ENCODE measurements at regions not wholly inside any gene's neighbourhood (a gene's known extent, or its start where the extent isn't known, plus 50 kb on each side); places are given as distances from the start of the nearest gene placed in this dataset.

- Histone ChIP-seq H3K36me3 (no peaks in the 10 kb centered on the region), H3K27me3 (no peaks in the 10 kb centered on the region), H3K4me3 (no peak overlapping the region), H3K4me1 (no peaks in the 10 kb centered on the region), H3K9me3 (no peaks in the 10 kb centered on the region), H3K27ac (no peak overlapping the region)
- no peak for DNase-seq
- TF ChIP-seq CTCF (IDR thresholded peaks at IDR 0.05) (no peak), POLR2A (IDR thresholded peaks at IDR 0.05) (no peak), EP300 (IDR thresholded peaks at IDR 0.05; ENCODE audit: low read depth) (no peak), POLR2AphosphoS5 (IDR thresholded peaks at IDR 0.05) (no peak)
- in situ Hi-C loops (cut with MboI; ENCODE audit: low pct_ligation_motif_present in 1 of 4, low pct_unique_long_range_greater_than_20kb in 1 of 4, low sequenced_read_pairs in 3 of 4) (no loop called here), intact Hi-C loops (cut with DNase I; ENCODE audit: low total_unique reads) (no loop called here)
- 88% methylated on average over 5 of the region's 5 CpGs; no CpG with 5 or more reads in 1 of the 2 donors for WGBS, 2 donors (ENCODE audit: low coverage in 1 of 2)
Observed at GRCh38 chr2:201952187-201952586, 81.5 kb upstream of the FZD7 start.

GRCh38 chr2:201953396-201953795, 80.3 kb upstream of the FZD7 start:
- Histone ChIP-seq H3K36me3 (no peaks in the 10 kb centered on the region), H3K4me3 (no peak overlapping the region), H3K27ac (no peak overlapping the region), H3K4me1 (no peaks in the 10 kb centered on the region), H3K27me3 (no peaks in the 10 kb centered on the region), H3K9me3 (no peaks in the 10 kb centered on the region)
- intact Hi-C loops (cut with DNase I; ENCODE audit: low total_unique reads) (no loop called here), in situ Hi-C loops (cut with MboI; ENCODE audit: low pct_ligation_motif_present in 1 of 4, low pct_unique_long_range_greater_than_20kb in 1 of 4, low sequenced_read_pairs in 3 of 4) (no loop called here)
- DNase-seq: no peak
- WGBS, 2 donors (ENCODE audit: low coverage in 1 of 2): 81 to 89% methylated on average over 3 to 4 of the region's 4 CpGs
- no peak for TF ChIP-seq EP300 (IDR thresholded peaks at IDR 0.05; ENCODE audit: low read depth)
- TF ChIP-seq POLR2AphosphoS5 (IDR thresholded peaks at IDR 0.05): no peak
- no peak for TF ChIP-seq POLR2A (IDR thresholded peaks at IDR 0.05)
- no peak for TF ChIP-seq CTCF (IDR thresholded peaks at IDR 0.05)

- H3K9me3 ChIP-seq: no peaks in the 10 kb centered on the region
- no peak overlapping the region for H3K27ac ChIP-seq
- DNase-seq: no peak
- intact Hi-C loops (cut with DNase I; ENCODE audit: low total_unique reads) (no loop called here), in situ Hi-C loops (cut with MboI; ENCODE audit: low pct_ligation_motif_present in 1 of 4, low pct_unique_long_range_greater_than_20kb in 1 of 4, low sequenced_read_pairs in 3 of 4) (no loop called here)
- H3K4me3 ChIP-seq: no peak overlapping the region
- H3K36me3 ChIP-seq: no peaks in the 10 kb centered on the region
- WGBS, 2 donors (ENCODE audit: low coverage in 1 of 2): 53% methylated on average over 4 of the region's 4 CpGs; no CpG with 5 or more reads in 1 of the 2 donors
- H3K27me3 ChIP-seq: no peaks in the 10 kb centered on the region
- no peaks in the 10 kb centered on the region for H3K4me1 ChIP-seq
- TF ChIP-seq POLR2AphosphoS5 (IDR thresholded peaks at IDR 0.05): no peak
- TF ChIP-seq POLR2A (IDR thresholded peaks at IDR 0.05): no peak
- TF ChIP-seq EP300 (IDR thresholded peaks at IDR 0.05; ENCODE audit: low read depth): no peak
- TF ChIP-seq CTCF (IDR thresholded peaks at IDR 0.05): no peak
Observed at GRCh38 chr2:201953880-201954279, 79.8 kb upstream of the FZD7 start.

- 82% methylated on average over 4 to 5 of the region's 5 CpGs for WGBS, 2 donors (ENCODE audit: low coverage in 1 of 2)
- Histone ChIP-seq H3K27me3 (no peaks in the 10 kb centered on the region), H3K27ac (no peak overlapping the region), H3K9me3 (no peaks in the 10 kb centered on the region), H3K36me3 (no peaks in the 10 kb centered on the region), H3K4me3 (no peak overlapping the region), H3K4me1 (no peaks in the 10 kb centered on the region)
- intact Hi-C loops (cut with DNase I; ENCODE audit: low total_unique reads) (no loop called here), in situ Hi-C loops (cut with MboI; ENCODE audit: low pct_ligation_motif_present in 1 of 4, low pct_unique_long_range_greater_than_20kb in 1 of 4, low sequenced_read_pairs in 3 of 4) (no loop called here)
- TF ChIP-seq POLR2AphosphoS5 (IDR thresholded peaks at IDR 0.05) (no peak), POLR2A (IDR thresholded peaks at IDR 0.05) (no peak), CTCF (IDR thresholded peaks at IDR 0.05) (no peak), EP300 (IDR thresholded peaks at IDR 0.05; ENCODE audit: low read depth) (no peak)
- no peak for DNase-seq
Observed at GRCh38 chr2:201955231-201955630, 78.4 kb upstream of the FZD7 start.

All from transverse colon (tissue), 4 donors.